ENCODE measurements at regions not wholly inside any gene's neighbourhood (a gene's known extent, or its start where the extent isn't known, plus 50 kb on each side); places are given as distances from the start of the nearest gene placed in this dataset.

DNA sequence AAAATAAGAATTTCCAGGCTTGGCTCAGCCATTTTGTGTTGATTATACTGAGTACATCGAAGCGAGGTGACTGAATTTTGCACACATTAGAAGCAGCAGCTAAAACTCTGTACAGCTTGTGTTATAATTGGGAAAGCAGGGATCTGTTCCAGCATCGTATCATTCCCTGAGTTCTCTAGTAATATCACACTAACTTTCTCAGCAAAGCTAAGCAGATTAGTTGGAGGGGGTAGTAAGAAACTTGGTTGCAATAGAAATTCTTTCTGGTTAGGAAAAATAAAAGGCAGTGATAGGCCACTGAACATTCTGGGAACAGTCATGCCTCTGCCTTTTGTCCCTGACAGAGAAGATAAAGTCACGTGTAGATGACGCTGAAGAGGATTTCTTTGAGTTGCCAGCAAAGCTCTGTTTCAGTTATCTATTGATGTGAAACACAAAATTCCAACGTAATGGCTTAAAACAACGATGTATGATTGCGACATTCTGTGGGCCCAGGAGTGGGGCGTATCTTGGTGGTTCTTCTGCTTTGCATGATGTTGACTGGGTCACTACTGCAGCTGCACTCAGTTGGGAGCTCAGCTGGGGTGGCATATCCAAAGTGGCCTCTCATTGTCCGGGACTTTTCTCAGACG, 202.1 kb upstream of the MEX3C start:
- DNase-seq (ENCODE audit: low read depth), result no peak

DNA sequence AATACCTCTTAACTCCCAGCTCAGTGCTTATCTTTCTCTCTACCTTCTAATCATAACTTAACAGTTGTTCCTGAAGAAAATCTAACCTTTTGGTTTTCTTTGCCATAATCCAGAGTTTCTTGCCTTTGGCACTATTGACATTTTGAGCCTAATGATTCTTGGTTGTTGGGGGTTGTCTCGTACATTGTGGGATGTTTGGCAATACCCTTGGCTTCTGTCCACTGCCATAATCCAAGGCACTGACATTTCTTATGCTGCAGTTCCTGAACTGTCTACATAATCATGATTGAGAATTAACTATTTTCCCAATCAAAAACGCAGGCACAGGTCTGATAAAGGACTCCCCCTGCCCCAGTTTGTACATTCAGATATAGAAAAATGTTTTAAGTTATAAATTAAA, 203.2 kb upstream of the MEX3C start:
- DNase-seq (ENCODE audit: low read depth), result no peak

DNA sequence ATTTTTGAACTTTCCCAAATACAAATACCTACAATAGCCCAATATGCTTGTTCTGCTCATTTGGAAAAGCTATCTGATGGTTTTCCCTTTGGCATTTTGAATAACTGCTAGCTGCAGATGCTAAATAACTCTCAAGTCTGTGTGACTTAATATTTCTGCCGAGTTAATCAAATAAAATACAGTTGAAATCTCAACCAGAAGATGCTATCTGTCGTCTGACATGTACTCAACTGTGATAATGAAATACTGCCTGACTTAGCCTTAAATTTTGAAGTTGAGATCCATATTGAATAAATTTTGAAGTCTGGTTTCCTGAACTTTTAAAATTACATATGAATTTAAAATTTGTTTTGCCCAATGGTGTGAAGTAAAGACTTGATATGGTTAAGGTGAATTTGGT, 204.4 kb upstream of the MEX3C start:
- DNase-seq (ENCODE audit: low read depth), result no peak

DNA sequence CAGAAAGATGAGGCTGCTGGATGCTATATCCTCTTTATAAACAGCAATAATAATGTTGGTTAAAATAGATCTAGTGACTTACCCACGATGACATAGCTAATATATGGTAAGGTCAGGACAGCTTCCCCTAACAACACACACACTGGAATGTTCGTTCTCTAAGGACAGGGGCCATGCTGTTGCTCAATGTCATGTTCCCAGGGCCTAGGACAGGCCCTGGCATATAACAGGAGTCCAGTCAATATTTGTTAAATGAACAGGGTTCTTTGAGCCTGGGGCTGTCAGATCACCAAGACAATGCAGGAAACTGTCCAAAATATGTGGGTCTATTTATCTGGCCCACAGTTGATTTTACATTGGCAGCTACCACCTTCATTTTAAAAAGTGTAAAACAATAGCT, 207.1 kb upstream of the MEX3C start:
- no peak for DNase-seq (ENCODE audit: low read depth)

DNA sequence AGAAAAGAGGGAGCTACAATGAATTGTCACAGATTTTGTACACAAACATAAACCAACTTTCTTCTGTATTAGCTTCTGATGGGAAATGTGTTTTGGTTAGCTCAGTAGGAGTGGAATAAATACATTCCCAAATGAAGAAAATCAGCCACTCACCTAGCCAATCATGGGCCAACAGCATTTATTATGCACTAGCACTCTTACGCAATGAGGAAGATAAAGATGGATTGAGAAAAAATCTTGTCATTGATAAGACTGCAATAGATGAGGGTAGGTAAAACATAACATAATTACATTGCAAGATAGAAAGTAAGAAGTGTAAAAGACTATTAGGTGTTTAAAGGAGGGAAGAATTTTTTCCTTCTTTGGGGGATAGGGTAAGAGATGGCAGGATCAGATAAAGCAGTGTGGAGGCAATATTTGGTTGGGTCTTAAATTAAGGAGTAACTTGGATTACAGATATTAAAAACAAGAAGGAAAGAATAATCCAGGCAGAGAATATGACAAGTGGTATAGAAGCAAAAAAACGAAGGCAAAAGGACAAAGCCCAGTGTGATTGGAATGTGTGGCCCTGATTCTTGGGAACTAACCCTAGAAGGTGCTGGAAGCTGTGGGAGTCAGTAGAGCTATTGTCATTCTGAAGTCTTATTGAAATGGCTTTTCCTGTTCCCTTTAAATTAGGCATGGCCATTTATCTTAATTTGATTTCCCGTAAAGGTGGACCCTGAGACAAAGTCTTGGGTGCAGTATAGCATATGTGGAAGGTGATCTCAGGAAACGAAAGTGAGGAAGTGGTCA, 208.4 kb upstream of the MEX3C start:
- DNase-seq (ENCODE audit: low read depth), result no peak

DNA sequence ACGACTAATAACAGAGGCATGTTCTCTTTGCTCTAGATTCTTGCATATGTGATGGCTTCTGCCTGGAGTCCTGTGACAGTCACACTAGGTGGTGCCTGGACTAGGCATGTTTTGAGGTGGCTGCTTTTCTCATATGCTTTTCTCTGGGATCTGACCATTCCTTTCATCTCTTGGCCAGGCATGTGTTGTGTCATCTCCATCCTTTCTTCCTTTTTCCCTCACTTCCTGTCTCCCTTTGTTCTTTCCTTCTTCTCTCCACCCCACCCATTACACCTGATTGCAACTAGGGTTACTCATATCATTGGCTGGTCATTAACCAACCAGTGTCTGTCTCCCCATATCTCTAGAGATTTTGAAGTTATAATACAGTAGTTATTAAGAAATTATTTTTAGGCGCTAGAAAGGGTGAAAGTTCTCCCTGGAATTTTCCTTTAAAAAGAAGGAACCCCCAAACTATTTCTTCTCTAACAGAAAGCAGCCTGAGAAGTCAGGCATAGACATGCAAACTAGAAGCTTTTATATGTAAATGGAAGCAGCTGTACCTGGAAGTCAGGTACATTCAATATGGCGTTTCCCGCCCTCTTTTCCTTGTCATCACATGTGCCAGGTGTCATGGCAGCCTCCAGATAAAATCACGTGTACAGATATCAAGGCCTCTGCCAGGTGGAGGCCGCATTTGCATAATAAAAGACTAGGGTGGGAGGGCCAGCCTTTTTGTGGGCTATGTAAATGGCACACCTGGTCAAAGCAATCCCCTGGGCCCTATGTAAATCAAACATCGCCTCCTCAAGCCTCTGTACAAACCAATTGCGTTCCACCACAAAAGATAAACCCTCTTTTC, 220.4 kb upstream of the MEX3C start:
- no peak for DNase-seq (ENCODE audit: low read depth)

DNA sequence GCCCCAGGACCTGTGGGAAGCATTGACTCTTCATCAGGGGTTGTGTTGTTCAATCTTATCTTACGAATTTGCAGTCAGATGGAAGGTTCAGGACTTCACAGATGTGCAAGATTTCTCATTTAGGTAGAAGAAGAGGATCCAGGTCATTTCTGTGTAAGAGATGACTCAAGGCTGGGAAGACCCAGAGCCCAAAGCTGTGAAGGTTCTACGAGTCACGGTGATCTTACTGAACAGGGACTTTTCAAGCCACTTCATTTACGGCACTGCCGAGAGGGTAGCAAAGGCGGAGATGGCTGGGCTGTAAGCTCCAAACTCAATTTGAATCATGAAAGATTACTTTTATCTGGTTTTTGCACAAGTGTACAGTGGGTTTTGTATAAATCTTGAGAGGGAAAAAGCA, 228.0 kb upstream of the MEX3C start:
- no peak for DNase-seq (ENCODE audit: low read depth)

DNA sequence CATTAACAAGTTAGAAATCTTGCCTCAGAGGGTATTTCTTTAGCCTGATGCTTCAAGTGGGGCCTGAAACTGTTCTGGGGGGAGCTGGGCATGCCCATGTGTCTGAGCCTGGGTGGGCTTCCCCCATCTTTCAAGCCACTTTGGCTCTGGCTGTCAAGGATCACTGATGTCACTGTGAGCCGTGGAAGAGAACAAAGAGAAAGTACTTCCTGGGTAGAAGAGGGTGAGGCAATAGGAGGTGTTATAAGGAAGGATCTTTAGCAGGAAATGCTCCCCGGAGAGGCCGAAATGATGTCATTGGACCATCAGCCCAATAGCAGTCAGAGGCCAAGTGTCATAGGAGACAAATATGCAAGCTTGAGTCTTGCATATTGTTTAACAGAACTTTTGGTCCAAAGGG, 228.4 kb upstream of the MEX3C start:
- no peak for DNase-seq (ENCODE audit: low read depth)

DNA sequence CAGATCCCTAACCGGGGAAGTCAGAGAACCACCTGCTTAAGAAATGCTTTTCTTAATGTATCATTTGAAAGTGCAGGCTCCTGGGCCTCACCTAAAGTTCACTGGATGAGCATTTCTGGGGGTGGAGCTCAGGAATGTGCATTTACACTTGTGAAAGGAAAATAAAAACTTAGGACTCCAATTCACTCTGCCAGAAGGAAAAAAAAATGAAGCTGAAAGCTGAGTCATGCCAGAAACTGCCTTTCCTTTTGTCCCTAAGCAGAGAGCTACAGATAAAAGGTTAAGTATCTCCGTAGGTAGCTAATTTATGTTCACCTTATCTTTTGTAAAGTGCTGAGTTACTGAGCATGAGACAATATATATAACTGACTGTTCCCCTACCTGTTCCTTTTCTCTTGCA, 229.5 kb upstream of the MEX3C start:
- no peak for DNase-seq (ENCODE audit: low read depth)

DNA sequence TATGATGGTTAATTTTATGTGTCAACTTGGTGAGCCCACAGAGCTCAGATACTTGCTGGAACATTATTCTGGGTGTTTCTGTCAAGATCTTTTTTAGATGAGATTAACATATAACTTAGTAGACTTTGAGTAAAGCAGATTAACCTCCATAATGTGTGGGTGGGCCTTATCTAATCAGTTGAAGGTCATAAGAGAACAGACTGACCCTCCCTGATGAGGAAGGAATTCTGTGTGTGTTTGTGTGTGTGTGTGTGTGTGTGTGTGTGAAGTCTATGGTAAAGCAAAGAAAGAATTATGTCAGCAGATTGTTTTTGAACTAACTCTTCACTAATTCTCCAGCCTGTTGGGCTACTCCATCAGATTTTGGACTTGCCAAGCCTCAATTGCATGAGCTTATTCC, 232.2 kb upstream of the MEX3C start:
- no peak for DNase-seq (ENCODE audit: low read depth)

DNA sequence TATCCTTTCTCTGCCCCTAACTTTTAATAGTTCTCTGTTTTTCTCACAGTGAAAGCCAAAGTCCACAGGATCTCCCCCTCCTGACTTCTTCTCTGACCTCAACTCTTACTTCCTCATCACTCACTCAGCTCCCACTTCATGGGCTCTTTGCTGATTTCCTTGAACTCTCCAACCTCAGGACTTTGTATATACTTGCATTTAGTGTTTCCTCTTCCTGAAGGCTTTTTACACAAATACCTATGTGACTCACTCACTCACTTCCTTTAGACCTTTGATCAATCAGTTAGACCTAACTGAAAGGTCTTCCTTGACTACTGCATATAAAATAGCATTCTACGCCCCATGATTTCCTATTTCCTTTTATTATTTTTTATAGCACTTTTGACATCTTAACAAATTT, 233.1 kb upstream of the MEX3C start:
- no peak for DNase-seq (ENCODE audit: low read depth)

DNA sequence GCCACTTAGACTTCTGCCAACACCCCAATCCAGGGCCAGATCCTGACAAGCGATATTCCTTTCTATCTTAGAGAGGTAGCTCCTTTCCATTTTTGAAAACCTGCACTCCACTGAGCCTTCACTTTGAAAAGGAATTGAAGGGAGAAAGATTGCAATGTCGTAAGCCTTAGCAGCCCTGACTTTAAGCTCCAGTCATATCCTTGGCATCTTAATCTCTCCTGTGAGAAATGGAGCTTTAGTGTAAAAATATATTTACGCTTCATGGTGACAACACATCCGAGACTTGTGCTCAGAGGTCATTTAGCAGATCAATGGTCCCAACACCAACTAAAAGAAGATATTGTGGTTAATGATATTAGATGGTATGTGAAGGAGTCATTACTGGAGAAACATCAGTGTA, 235.8 kb upstream of the MEX3C start:
- no peak for DNase-seq (ENCODE audit: low read depth)

DNA sequence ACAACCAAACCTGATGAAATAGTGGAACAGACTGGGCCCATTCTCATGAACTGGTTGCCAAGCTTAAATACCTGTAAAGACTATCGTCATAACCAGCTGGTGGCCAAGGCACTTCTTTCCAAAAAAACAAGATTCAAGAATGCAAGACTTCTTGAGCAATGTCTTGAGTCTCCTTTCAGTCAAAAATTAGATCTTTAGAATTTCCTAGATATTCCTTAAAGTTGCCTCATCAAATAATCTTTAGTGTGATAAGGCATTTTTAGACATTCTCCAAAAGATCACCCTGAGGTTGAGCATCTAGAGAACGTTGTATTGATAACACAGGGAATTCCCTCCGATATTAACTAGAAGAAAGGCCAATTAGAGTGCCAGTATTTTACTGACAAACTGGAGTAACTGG, 236.4 kb upstream of the MEX3C start:
- DNase-seq (ENCODE audit: low read depth), result no peak

DNA sequence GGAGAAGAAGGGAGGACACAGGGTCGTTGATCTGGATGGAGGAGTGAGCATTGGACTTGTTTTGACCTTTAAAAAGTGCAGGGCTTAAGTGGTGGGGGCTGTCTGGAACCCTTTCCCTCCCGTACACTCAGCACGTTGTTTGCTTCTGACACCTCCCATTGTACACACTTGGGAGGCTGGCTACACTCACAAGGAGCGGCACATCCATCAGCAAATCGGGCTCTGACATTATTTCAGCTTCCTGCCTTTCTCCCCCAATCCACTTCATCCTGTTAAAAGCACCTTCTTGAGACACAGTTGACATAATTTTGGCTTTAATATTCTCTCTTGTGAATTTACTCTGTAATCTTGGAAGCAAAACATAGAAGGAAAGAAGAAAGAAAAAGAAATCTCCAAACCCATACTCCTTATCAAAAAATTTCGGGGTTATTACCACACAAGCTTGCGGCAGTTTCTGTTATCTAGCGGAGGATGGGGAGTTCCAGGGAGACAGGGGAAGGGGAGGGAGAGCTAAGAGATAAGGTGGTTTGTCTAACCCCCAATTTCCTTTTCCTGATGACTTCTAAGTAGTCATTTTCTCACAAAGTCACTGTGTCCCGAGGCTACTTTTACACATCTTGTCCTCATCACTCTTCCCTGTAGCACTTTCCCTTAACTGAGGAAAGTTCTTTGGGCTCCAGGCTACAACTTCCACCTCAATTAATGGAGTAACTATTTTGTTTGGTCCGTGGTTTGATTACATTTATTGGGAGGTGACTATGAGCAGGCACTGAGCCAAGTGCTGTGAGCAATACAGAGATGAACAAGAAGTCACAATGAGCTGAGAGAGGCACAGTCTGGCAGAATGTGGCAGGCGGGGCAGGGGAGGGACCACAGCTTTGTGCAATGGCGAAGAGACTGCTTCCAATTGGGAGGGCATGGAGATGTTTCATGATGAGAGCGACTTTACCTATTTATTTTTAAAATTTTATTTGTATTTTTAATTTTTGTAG, 240.1 kb upstream of the MEX3C start:
- no peak for DNase-seq (ENCODE audit: low read depth)

DNA sequence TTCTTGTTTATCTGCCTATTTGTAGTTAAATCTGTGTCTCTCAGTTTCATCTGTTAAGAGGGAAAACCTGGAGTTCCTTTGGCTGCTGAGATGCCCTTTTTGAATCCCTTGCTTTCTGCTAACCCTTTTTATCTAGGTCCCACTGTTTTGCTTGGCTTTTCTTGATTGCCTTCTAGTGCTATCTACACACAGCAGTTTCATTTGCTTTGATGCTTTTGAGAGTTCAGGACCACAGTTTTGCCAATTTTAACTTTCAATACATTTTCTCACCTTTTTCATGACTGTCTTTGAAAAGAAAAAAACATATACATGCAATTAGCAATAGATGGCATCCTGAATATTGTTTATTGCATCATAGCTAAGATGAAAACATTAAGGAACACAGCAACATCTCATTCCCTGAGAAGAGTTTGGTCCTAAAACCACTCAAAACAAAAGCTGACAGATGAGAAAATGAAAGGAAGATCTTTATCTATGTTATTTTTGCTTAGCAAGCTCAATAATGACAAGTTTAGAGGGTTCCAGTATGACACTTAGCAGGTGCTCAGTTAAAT, 241.4 kb upstream of the MEX3C start:
- DNase-seq (ENCODE audit: low read depth), result no peak

DNA sequence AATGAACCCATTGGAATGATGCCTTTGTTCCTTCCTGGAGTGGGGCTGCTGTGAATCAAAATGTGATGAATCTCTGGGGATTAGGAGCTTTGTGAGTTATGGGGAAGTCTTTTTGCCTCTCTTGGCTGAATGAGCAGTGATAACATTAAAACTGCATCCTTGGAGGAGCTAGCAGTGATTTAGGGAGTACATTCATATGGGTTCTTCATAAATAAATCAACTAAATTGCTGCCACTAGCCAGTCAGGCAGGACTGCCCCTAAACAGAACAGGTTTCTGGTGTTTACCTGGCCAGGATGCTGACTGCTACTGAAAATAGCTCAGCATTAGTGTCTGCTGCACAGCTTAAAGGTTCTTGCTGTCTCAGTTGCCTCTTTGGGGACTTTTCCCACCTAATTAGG, 244.5 kb upstream of the MEX3C start:
- no peak for DNase-seq (ENCODE audit: low read depth)

DNA sequence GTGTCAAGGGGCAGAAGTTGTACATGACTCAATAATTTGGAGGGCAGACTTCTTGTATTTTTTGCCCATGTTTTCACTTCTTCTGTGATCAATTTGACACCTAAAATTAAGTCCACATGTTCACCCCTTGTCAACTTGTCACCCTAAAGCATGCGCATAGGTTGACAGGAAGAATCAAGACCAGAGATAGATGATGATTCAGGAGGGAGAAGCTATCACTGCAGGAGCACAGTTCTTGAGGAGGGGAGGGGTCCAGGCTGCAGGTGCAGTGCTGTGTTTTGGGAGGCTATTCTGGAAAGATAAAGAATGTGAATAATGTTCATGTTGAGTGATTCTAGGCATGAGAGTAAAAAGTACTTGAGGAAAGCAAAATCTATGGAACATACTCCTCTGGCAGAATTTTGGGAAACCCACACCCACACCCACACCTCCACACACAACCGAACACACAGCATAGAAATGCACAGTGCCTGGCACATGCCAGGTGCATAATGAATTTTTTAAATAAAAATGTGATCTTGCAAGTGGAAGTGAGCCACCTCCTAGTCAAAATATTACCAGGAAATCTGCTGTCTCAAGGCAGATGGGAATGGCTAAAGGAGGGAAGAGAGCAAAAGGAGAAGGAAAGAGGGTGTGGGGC, 249.2 kb upstream of the MEX3C start:
- DNase-seq (ENCODE audit: low read depth), result no peak

DNA sequence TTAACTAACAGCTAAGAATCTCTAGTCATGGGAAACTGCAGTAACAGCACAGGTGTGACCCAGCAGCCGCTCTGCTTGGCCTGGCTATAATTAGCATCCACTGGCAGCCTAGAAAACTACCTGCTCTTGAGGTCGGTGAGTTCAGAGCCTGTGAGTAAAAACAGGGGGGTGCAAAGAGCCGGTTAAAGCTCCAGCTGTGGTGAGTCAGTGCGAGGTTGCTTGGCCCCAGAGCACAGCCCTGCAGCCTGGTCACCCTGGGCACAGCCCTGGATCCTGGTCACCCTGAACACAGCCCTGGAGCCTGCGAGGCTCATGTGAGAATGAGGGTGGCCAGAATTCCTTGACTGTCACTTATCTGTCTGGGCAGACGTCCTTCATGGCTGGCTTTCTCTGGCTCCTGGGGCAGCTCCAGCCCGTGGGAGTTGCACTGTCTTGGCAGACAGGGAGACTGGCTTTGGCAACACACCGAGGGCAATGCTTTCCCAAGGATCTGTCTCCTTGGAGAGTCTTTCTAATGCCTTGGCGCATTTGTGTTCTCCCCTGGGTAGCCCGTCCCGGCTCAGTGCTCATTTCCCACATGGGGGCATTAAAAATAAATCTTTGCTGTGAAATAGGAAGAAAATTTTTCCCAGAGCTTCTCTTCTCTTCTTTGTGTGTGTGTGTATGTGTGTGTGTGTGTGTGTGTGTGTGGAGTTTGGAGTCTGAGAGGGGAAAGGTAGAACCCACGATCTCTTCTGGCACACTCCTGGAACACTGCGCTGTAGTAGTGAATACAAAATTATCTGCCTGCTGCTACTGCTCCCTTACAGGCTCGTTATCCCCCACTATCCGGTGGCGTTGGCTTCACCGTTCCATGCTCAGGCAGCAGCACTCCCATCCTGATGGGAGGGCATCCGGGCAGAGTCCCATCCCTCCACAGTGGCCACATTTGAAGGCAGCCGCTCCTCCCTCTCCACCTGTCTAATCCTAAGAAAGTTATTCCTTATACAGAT, 250.2 kb upstream of the MEX3C start:
- DNase-seq (ENCODE audit: low read depth), result no peak

DNA sequence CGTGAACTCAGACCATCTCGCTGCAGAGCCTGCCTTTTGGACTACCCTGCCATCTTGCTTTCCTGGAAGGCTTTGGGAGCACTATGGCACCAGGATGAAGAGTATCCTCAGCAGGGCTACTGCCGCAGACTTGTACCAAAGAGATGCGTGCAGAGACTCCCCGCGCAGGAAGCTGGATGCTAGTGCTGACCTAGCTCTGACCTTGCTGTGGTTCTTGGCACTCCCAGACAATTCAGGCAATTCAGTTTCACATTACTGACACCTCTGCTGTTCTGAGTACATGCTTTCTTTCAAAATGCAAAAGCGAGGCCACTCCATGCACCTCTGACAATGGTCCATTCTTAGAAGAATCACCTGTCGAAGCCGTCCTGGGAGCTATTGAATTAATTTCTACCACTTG, 251.5 kb upstream of the MEX3C start:
- DNase-seq (ENCODE audit: low read depth), result no peak

DNA sequence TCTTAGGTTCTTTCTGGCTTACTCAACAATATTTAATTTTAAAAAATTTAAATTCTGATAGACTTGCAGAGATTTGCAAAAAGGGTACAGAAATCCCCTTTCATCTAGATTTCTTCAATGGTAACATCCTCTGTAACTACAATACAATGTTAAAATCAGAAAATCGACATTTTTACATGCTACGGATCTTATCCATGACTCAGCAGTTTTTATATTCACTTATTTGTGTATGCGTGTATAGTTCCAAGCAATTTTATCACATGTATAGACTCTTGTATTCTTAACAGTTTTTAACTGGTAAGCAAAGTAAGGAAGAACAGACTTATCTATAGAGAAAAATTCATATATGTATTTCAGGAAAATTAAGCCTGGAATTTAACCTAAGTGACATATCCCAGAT, 256.1 kb upstream of the MEX3C start:
- DNase-seq (ENCODE audit: low read depth), result no peak

All from iris pigment epithelial cell (primary cell).